GM12878 (cell line): ENCODE measurements at regions not wholly inside any gene's neighbourhood (a gene's known extent, or its start where the extent isn't known, plus 50 kb on each side); places are given as distances from the start of the nearest gene placed in this dataset.

ENCODE experiments used
- ATAC-seq: fragments of 200-7000 bp; cut with Tn5 transposase; 3 replicates; pipeline ENCODE4 v1.9.1; 2020; ENCODE audit warnings: mild to moderate bottlenecking, moderate library complexity
- BruUV-seq: library from RNA; stranded (reverse); fragments of 400-500 nt; replicated peaks from 2 replicates; lab custom pipeline; 2021; lab: Mats Ljungman, UMichigan
- CTCF ChIA-PET: fragments of 300-600 bp; sonication (Branson Sonifier 250); formaldehyde crosslinking; extraction: SDS; loops from one replicate; lab custom pipeline; 2021; ENCODE audit warnings: inconsistent platforms; lab: Yijun Ruan, JAX
- POLR2A ChIA-PET: fragments of 350-600 bp; formaldehyde crosslinking; extraction: SDS; loops from one replicate; lab custom pipeline; 2021; ENCODE audit warnings: inconsistent platforms; lab: Charles Lee
- RAD21 ChIA-PET: fragments of 300-600 bp; sonication (Branson Sonifier 250); formaldehyde crosslinking; loops from one replicate; lab custom pipeline; 2023; ENCODE audit warnings: antibody characterized with exemption; ENCODE audit not compliant: unreplicated experiment; lab: Charles Lee
- SMC1A ChIA-PET: fragments of 300-600 bp; sonication (Branson Sonifier 250); formaldehyde crosslinking; loops from one replicate; lab custom pipeline; 2023; ENCODE audit not compliant: unreplicated experiment, uncharacterized antibody; lab: Charles Lee
- DNase-seq: peaks from one replicate; pipeline ENCODE4 v3.0.0-alpha.2; 2011; ENCODE audit warnings: low read depth, low spot score
- FAIRE-seq: peaks from 3 replicates; lab custom pipeline; 2011; peaks lifted over from hg19 to GRCh38; lab: Jason Lieb, UNC
- H2AFZ ChIP-seq: 2 replicates; pipeline ENCODE4 v1.6.0; 2011; ENCODE audit warnings: low read depth, low read length, control low read depth; ENCODE audit not compliant: control insufficient read depth
- H3K27ac ChIP-seq: 2 replicates; pipeline ENCODE4 v1.5.1; 2011; ENCODE audit warnings: control low read depth; ENCODE audit not compliant: control insufficient read depth, insufficient read depth
- H3K27me3 ChIP-seq, 2 experiments: replicated peaks in 1 of 2; 2 replicates each; pipeline versions ENCODE4 v1.6.0 to v1.6.1; 2011; ENCODE audit warnings: low read length in 1 of 2; ENCODE audit not compliant: control insufficient read depth in 2 of 2, insufficient read depth in 2 of 2
- H3K36me3 ChIP-seq, 2 experiments: 2 replicates each; pipeline ENCODE4 v1.5.1; 2011; ENCODE audit warnings: low read length in 1 of 2; ENCODE audit not compliant: control insufficient read depth in 2 of 2, insufficient read depth in 2 of 2
- H3K4me1 ChIP-seq: 2 replicates; pipeline ENCODE4 v1.6.1; 2011; ENCODE audit warnings: mild to moderate bottlenecking, low read length, moderate library complexity, mixed read lengths; ENCODE audit not compliant: control insufficient read depth, insufficient read depth
- H3K4me2 ChIP-seq: 2 replicates; pipeline ENCODE4 v1.6.0; 2011; ENCODE audit warnings: control low read depth; ENCODE audit not compliant: control insufficient read depth, insufficient read depth
- H3K4me3 ChIP-seq: fragments of 200-600 bp; sonication (generic); 2 replicates; pipeline ENCODE4 v1.5.1; 2016
- H3K79me2 ChIP-seq: 2 replicates; pipeline ENCODE4 v1.6.0; 2011; ENCODE audit warnings: low read length; ENCODE audit not compliant: control insufficient read depth, insufficient read depth
- H3K9ac ChIP-seq: 2 replicates; pipeline ENCODE4 v1.8.0; 2011; ENCODE audit warnings: low read length, control low read depth, mixed read lengths; ENCODE audit not compliant: control insufficient read depth, insufficient read depth
- H3K9me3 ChIP-seq: replicated peaks from 3 replicates; pipeline ENCODE4 v1.5.1; 2011; ENCODE audit warnings: mild to moderate bottlenecking, low read length; ENCODE audit not compliant: control insufficient read depth, insufficient read depth
- H4K20me1 ChIP-seq: 2 replicates; pipeline ENCODE4 v1.6.0; 2011; ENCODE audit not compliant: control insufficient read depth, insufficient read depth
- EED ChIP-seq: sonication (generic); IDR thresholded peaks from 2 replicates; pipeline ENCODE4 v1.6.1; 2016; ENCODE audit warnings: antibody characterized with exemption, low read depth
- MXI1 ChIP-seq: fragments of 150-350 bp; IDR thresholded peaks from 2 replicates; pipeline ENCODE4 v1.6.1; 2011; ENCODE audit warnings: low read depth, mild to moderate bottlenecking, inconsistent platforms, low read length, improper control_type of control experiment
- POLR2AphosphoS2 ChIP-seq: IDR thresholded peaks from 2 replicates; pipeline ENCODE4 v1.6.1; 2011; ENCODE audit warnings: low read depth, mild to moderate bottlenecking, low read length, improper control_type of control experiment, moderate library complexity
- POU2F2 ChIP-seq: IDR thresholded peaks from 3 replicates; pipeline ENCODE4 v1.6.1; 2011; ENCODE audit warnings: low read depth, mild to moderate bottlenecking, low read length, borderline replicate concordance
- RAD21 ChIP-seq: IDR thresholded peaks from 2 replicates; pipeline ENCODE4 v1.6.1; 2011; ENCODE audit warnings: mild to moderate bottlenecking, low read depth, low read length, moderate library complexity; ENCODE audit not compliant: insufficient read depth
- SIX5 ChIP-seq: IDR thresholded peaks from 2 replicates; pipeline ENCODE4 v1.6.1; 2011; ENCODE audit warnings: mild to moderate bottlenecking, low read depth, low read length, moderate library complexity; ENCODE audit not compliant: severe bottlenecking
- STAT3 ChIP-seq: IDR thresholded peaks from 2 replicates; pipeline ENCODE4 v1.6.1; 2011; ENCODE audit warnings: low read depth, low read length, improper control_type of control experiment
- TAF1 ChIP-seq: IDR thresholded peaks from 2 replicates; pipeline ENCODE4 v1.6.1; 2011; ENCODE audit warnings: mild to moderate bottlenecking, low read depth, low read length, borderline replicate concordance
- TBL1XR1 ChIP-seq: IDR thresholded peaks from 2 replicates; pipeline ENCODE4 v1.6.1; 2012; ENCODE audit warnings: low read depth, low read length, improper control_type of control experiment
- TCF3 ChIP-seq: IDR thresholded peaks from 2 replicates; pipeline ENCODE4 v1.6.1; 2012; ENCODE audit warnings: low read depth, mild to moderate bottlenecking, low read length, borderline replicate concordance; ENCODE audit not compliant: insufficient read depth
- YY1 ChIP-seq: IDR thresholded peaks from 2 replicates; pipeline ENCODE4 v1.6.1; 2011; ENCODE audit warnings: low read depth, mild to moderate bottlenecking, low read length
- WGBS: methylation state at CpG from one replicate; pipeline ENCODE4 v1.1.6; 2016; ENCODE audit warnings: low lambda C conversion rate; ENCODE audit not compliant: insufficient replicate concordance, insufficient coverage; ENCODE audit errors: missing lambda C conversion rate; 5-methylcytosine and 5-hydroxymethylcytosine counted together
- in situ Hi-C: fragments of 300-500 bp; cut with MboI; formaldehyde crosslinking; loops from 9 replicates; pipeline ENCODE4 v1.14.3; 2018; ENCODE audit warnings: mixed read lengths
- intact Hi-C: fragments of 100-400 bp; cut with micrococcal nuclease; formaldehyde crosslinking; loops from one replicate; pipeline ENCODE4 v1.14.2; 2022; ENCODE audit not compliant: unreplicated experiment
- TF ChIP-seq, protein P1 (sequence below): fragments of 450-650 bp; formaldehyde crosslinking; IDR thresholded peaks from 2 replicates; pipeline ENCODE4 v1.5.0; 2022; ENCODE audit warnings: mild to moderate bottlenecking, missing genetic modification characterization
- TF ChIP-seq, protein P2 (sequence below), 3 experiments: IDR thresholded peaks in 2 of 3; conservative IDR thresholded peaks in 1 of 3; 2 replicates each; pipeline ENCODE4 v1.5.1; 2011; ENCODE audit warnings: low read depth in 3 of 3, low read length in 3 of 3, mild to moderate bottlenecking in 3 of 3, control low read depth in 2 of 3, moderate library complexity in 2 of 3, inconsistent platforms in 1 of 3, mixed read lengths in 1 of 3; ENCODE audit not compliant: control insufficient read depth in 2 of 3, insufficient read depth in 1 of 3; ENCODE audit errors: extremely low read depth in 1 of 3

DNA sequence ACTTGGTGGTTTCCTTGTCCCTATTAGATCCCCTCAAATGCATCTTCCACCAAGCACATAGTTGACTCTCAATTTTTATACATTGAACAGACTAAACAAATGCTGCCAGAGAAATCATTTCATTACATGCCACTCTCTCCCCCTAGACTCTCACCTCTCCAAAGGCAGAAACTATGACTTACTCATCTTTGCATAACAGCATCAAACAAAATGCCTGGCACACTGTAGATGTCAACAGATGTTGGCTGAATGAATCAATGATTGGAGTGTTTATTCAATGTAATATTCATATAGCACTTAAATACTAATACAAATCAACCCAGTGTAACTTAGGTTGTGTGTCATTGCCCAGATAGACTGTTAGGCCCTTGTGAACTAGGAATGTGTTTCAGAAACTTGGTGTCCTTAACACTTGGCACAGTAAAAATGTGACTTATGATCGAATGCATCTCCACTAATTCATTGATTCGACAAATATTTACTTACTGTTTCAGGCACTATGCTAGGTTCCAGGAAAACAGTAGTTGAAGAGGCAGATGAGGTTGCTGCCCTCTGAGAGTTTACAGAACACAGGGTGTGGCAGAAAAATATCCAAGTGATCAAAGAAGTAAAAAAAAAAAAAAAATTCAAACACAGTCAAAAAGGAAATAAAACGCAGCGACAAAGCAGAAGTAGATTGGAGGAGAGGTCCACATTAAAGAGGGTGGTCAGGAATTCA is 188.5 kb upstream of the LRRN1 start:
- FAIRE-seq, result no peak
- ChIA-PET SMC1A (interaction anchor here (0.6 kb wide), 1 partner anchor 1008 kb away, joined by 3 read pairs; no protein-coding TSS in a partner anchor), RAD21 (no interaction called here), POLR2A (no interaction called here), CTCF (no interaction called here)
- no peaks in the 10 kb centered on the region for H4K20me1 ChIP-seq
- H3K9me3 ChIP-seq, result no peaks in the 10 kb centered on the region
- H3K4me3 ChIP-seq, result no peak overlapping the region
- ATAC-seq, result no peak
- no peaks in the 10 kb centered on the region for H3K27me3 ChIP-seq
- no peaks in the 10 kb centered on the region for H3K79me2 ChIP-seq
- no peak overlapping the region for H2AFZ ChIP-seq
- intact Hi-C loops, result no loop called here
- TF ChIP-seq RAD21, result no peak
- TF ChIP-seq POU2F2, result no peak
- TF ChIP-seq TBL1XR1, result no peak
- TF ChIP-seq EED, result no peak
- TF ChIP-seq TAF1, result no peak
- no peak for TF ChIP-seq SIX5
- H3K36me3 ChIP-seq, result no peaks in the 10 kb centered on the region
- no TSS peak for BruUV-seq
- WGBS, result 40% methylated on average over 4 of the region's 4 CpGs
- H3K9ac ChIP-seq, result no peak overlapping the region
- no peaks in the 10 kb centered on the region for H3K4me1 ChIP-seq
- H3K27ac ChIP-seq, result no peak overlapping the region
- DNase-seq, result no peak
- no peak overlapping the region for H3K4me2 ChIP-seq
- in situ Hi-C loops, result no loop called here

DNA sequence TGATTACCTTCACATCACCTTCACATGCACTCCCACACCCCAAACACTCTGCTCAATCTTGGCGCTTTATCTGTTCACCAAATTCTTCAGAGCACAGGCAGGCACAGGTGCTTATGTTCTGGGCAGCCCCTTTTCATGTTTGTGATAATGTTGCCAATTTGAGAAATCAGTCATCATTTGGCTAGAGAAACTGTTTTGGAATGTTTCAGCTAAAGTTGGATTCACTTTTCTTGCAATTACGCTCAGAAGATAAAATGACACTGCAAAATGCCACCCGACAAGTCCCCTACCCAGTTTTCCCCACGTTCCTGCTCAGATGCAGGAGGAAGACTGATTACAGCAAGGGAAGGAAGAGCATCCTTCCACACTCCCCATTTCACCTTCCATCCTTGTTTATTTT is 192.9 kb upstream of the LRRN1 start:
- Histone ChIP-seq H3K79me2 (no peaks in the 10 kb centered on the region), H3K4me2 (no peak overlapping the region), H3K9ac (no peak overlapping the region), H3K27me3 (no peaks in the 10 kb centered on the region), H3K9me3 (no peaks in the 10 kb centered on the region), H3K4me1 (no peaks in the 10 kb centered on the region), H3K36me3 (no peaks in the 10 kb centered on the region), H4K20me1 (no peaks in the 10 kb centered on the region), H3K27ac (no peak overlapping the region), H2AFZ (no peak overlapping the region), H3K4me3 (no peak overlapping the region)
- RAD21 ChIA-PET, result no interaction called here
- DNase-seq, result no peak
- in situ Hi-C loops (no loop called here), intact Hi-C loops (no loop called here)
- CTCF ChIA-PET, result no interaction called here
- FAIRE-seq, result no peak
- no TSS peak for BruUV-seq
- 32% methylated on average over 4 of the region's 4 CpGs for WGBS
- POLR2A ChIA-PET, result no interaction called here
- SMC1A ChIA-PET, result no interaction called here
- ATAC-seq, result no peak
- TF ChIP-seq MXI1 (no peak), POLR2AphosphoS2 (no peak), YY1 (no peak), TCF3 (no peak), STAT3 (no peak)
- TF ChIP-seq, protein P1, sequence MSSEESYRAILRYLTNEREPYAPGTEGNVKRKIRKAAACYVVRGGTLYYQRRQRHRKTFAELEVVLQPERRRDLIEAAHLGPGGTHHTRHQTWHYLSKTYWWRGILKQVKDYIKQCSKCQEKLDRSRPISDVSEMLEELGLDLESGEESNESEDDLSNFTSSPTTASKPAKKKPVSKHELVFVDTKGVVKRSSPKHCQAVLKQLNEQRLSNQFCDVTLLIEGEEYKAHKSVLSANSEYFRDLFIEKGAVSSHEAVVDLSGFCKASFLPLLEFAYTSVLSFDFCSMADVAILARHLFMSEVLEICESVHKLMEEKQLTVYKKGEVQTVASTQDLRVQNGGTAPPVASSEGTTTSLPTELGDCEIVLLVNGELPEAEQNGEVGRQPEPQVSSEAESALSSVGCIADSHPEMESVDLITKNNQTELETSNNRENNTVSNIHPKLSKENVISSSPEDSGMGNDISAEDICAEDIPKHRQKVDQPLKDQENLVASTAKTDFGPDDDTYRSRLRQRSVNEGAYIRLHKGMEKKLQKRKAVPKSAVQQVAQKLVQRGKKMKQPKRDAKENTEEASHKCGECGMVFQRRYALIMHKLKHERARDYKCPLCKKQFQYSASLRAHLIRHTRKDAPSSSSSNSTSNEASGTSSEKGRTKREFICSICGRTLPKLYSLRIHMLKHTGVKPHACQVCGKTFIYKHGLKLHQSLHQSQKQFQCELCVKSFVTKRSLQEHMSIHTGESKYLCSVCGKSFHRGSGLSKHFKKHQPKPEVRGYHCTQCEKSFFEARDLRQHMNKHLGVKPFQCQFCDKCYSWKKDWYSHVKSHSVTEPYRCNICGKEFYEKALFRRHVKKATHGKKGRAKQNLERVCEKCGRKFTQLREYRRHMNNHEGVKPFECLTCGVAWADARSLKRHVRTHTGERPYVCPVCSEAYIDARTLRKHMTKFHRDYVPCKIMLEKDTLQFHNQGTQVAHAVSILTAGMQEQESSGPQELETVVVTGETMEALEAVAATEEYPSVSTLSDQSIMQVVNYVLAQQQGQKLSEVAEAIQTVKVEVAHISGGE (CRISPR knock-in tag), result no peak
- TF ChIP-seq, protein P2, sequence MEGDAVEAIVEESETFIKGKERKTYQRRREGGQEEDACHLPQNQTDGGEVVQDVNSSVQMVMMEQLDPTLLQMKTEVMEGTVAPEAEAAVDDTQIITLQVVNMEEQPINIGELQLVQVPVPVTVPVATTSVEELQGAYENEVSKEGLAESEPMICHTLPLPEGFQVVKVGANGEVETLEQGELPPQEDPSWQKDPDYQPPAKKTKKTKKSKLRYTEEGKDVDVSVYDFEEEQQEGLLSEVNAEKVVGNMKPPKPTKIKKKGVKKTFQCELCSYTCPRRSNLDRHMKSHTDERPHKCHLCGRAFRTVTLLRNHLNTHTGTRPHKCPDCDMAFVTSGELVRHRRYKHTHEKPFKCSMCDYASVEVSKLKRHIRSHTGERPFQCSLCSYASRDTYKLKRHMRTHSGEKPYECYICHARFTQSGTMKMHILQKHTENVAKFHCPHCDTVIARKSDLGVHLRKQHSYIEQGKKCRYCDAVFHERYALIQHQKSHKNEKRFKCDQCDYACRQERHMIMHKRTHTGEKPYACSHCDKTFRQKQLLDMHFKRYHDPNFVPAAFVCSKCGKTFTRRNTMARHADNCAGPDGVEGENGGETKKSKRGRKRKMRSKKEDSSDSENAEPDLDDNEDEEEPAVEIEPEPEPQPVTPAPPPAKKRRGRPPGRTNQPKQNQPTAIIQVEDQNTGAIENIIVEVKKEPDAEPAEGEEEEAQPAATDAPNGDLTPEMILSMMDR (IDR thresholded peaks at IDR 0.05 in 2 of 3, conservative IDR thresholded peaks at IDR 0.05 in 1 of 3; ENCODE audit: control insufficient read depth in 2 of 3, extremely low read depth in 1 of 3, insufficient read depth in 1 of 3, low read depth in 3 of 3, low read length in 3 of 3), result no peak
